GM18507 (cell line): ENCODE measurements at regions not wholly inside any gene's neighbourhood (a gene's known extent, or its start where the extent isn't known, plus 50 kb on each side); places are given as distances from the start of the nearest gene placed in this dataset.
"Not testable (repeated sequence)": the region's sequence is repeated elsewhere in the genome, so short reads cannot be mapped to it uniquely, and the experiment has no call there.

Source experiments
- DNase-seq: peaks from one replicate; pipeline ENCODE4 v3.0.0; 2011; ENCODE audit warnings: low read depth; ENCODE audit not compliant: insufficient read length; ENCODE audit errors: extremely low spot score
- FAIRE-seq: peaks from 2 replicates; lab custom pipeline; 2011; peaks lifted over from hg19 to GRCh38; lab: Jason Lieb, UNC

DNA sequence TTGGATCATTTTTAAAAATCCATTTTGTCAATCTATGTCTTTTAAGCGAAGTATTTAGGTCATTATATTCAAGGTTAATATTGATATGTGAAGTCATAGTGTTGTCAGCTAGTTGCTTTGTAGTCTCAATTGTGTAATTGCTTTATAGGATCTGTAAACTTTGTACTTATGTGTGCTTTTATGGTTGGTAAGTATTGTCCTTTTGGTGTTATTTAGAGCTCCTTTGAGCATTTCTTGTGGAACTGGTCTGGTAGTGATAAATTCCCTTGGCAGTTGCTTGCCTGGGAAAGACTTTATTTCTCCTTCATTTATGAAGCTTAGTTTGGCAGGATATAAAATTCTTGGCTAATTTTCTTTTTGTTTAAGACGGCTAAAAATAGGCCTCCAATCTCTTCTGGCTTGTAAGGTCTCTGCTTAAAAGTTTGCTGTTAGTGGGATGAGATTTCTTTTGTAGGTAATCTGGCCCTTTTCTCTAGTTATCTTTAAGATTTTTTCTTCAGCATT lies 368.8 kb downstream of the SPRY2 start:
- DNase-seq = no peak
- FAIRE-seq = no peak

GRCh38 chr13:79966493-79966895 lies 374.4 kb downstream of the SPRY2 start:
- no peak for DNase-seq
- FAIRE-seq = no peak

- FAIRE-seq (no peak), DNase-seq (no peak)
Measured at GRCh38 chr13:79966059-79966458, 374.9 kb downstream of the SPRY2 start.

DNA sequence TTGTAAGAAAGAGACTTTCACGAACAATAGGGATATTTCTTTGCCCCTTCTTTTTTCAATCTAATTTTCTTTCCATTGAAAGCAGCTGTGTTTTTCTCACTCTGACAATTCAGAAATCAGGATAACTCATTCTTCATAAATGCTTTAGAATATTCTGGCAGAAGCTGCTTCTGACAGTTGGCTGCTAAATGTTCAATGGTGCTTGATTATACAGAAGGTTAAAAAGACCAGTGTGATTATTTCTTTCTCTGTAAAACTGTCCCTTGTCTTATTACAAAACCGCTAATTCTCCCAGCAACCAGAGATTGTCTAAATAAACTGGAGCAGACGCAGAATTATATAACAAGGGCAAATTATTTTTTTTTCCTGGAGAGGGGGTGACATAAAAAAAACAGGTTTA lies 394.4 kb downstream of the SPRY2 start:
- FAIRE-seq = no peak
- DNase-seq = no peak

DNA sequence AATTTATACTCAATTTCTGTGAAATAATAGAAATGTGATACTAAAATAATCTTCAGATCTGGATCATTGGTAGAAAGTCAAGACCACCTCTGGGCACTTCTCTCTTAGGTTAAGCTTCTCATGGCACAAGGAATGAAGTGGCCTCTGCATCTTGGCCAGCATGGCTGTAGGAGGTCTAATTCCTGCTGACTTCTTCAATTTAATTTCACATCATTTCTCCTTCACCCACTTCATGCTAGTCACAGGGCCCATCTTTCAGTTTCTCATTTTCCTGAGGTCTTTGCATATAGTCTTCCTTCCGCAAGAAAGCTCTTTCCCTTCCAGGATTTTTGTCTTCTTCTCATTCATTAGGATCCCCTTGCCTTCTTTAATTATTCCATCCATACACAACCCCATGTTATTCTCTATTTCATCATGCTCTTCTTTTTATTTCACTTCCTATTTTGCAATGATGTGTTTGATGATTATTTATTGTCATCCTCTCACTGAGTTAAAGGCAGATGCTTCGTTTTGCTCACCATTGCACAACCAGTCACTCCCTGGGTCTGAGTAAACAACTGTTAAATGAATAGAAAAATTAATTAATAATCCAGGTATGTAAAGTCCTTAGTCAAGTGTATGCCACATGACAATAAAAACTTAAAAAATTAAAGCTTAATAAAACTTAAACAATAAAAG lies 397.4 kb downstream of the SPRY2 start:
- DNase-seq = no peak

GRCh38 chr13:79941752-79942151 lies 399.2 kb downstream of the SPRY2 start:
- no peak for FAIRE-seq

More for the DNA sequence above, 397.4 kb downstream of the SPRY2 start:
- no peak for FAIRE-seq

DNA sequence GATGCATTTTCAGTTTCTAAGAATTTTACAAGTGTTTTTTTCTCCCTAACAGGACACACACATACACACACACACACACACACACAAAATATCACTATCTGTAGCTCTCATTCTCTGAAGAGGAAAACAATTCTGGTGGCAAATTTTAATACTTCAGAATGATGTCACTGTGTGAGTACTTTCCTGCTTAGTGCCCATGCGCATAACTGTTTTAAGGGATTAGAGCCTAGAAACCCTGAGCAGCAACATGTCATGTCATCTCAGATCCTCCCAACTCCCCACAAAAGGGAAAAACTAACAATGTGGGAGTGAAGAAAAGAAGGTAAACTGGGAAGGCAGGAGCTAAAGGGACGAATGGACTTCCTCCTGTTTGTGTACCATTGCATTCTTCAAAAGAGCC lies 401.2 kb downstream of the SPRY2 start:
- no peak for DNase-seq
- FAIRE-seq = no peak

More at GRCh38 chr13:79941752-79942151, 399.2 kb downstream of the SPRY2 start:
- no peak for DNase-seq

DNA sequence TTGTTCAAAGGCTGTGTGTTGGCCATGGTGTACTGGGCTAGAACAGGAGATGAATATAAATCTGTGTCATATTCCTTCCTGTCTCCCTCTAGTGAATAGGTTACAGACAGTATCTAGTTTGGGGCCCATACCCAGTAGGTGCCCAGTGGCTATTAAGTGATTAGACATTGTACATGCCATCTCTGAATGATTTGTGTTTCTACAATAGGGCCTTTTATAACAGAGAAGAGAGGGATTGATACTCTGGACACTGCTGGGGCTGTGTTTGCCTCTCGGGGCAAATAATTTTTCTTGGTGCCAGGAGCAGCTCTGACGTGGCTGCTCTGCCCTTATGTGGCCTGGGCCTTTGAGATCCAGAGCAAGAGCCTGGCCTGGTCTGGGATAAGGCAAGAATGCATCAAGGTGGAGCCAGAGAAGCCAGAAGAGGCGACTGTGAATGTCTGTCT lies 403.1 kb downstream of the SPRY2 start:
- FAIRE-seq (no peak), DNase-seq (no peak)

DNA sequence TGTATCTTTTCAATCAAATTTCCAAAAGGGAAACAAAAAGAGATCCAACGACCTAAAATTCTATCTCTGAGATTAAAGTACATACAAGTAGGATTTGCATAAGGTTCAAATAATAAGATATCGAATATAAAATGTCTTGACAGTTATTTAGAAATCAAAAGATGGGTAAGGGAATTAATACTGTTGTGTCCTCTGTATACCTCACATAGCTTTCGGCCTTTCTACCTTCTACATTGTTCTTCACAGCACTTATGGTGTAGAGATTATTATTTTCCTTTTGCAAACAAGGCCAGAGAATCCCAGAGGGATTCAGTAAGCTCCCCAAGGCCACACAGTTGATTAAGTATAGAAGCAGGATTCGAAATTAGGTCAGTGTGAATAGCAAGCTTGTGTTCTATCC lies 403.6 kb downstream of the SPRY2 start:
- DNase-seq (no peak), FAIRE-seq (no peak)

DNA sequence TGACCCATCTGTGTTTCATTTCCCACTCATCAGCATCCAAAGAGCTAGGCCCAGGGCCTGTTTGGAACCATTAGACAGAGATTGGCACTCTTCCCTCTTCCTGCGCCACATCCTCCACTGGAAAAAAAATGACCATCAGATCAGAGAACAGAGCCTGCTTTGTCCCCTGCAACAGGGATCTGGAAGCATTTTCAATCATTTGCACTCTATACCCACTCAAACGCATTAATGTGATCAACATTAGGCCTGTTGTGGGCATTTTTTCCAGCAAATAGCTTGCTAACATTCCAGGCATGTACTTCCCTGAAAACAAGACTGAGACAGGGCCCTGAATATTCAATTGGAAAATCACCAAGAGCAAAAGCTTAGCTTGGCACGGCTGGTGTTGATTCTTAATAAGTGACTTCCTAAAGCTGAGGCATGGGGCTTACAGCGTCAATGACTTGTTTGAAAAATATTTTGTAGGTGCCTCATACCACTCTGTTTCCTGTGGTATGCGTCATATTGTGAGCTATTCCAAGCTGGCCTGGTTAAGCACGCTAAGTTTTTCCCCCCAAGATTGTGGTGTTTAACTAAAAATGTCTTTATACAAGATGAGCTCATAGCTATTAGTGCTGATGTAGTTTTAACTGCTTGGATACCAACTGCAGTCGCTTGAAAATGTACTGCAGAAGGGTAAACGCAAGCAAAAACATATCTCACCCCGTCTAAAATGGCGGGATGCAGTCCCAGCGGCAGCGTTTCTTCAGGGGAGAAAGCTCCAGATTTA lies 404.4 kb downstream of the SPRY2 start:
- FAIRE-seq (no peak), DNase-seq (no peak)

DNA sequence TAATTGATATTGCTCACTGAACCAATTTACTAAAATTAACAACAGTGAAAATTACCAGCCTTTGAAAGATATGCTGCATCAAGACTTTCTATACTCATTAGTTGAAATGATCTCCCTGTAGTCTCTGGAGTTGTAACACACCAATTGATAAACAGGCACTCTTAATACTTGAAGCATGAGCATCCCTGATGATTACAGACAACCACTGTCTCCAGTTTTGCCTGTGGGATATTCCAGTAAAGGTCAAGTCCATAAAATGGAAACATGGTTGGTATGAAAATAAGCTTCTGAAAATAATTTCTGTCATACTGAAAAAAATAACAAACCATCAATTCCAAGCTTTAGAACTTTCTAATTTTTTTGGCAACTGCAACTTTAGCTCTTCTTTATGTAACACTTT lies 405.8 kb downstream of the SPRY2 start:
- DNase-seq = no peak
- FAIRE-seq = no peak

- FAIRE-seq (no peak), DNase-seq (no peak)
Measured at GRCh38 chr13:79933389-79933788, 407.5 kb downstream of the SPRY2 start.

DNA sequence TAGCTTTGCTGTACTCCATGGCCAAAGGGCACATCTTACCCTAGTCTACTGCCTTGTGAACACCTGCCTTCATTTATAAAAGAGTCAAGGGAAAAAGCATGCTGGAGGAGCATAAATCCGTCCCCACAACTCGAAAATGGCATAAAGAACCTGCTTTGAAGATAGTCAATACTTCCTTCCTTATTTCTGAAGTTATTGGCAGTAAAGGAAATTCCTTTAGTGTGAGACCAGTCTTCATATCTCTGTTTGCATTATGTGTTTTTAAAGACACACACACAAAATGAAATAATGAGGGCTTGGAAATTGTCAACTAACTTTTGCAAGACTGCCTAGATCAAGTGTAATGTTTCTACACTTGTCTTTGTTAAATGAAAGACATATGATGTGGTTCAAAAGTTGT lies 408.4 kb downstream of the SPRY2 start:
- FAIRE-seq (no peak), DNase-seq (no peak)

GRCh38 chr13:79923973-79924556 lies 416.9 kb downstream of the SPRY2 start:
- FAIRE-seq, DNase-seq: not testable (repeated sequence)

GRCh38 chr13:79919091-79919490 lies 421.8 kb downstream of the SPRY2 start:
- FAIRE-seq (no peak), DNase-seq (no peak)

DNA sequence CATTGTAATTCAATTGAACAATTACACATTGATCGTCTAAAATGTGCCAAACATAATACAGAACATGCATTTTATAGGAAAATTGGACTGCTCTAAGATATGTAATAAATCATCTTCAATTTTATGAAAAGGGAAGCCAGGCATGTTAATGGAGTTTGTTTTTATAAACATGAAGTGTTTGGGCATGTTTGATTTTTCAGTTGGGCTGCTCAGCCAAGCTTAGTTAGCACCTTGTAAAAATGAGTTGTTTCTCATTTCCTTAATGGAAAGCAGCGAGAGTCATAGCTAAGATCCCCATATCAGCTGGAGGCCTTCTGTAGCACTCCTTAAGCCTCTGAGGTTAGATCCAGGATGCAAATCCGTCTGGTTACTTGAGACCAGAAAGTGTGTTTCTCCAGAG lies 422.3 kb downstream of the SPRY2 start:
- FAIRE-seq (no peak), DNase-seq (no peak)

- DNase-seq (no peak), FAIRE-seq (no peak)
Measured at GRCh38 chr13:79917628-79918027, 423.3 kb downstream of the SPRY2 start.

DNA sequence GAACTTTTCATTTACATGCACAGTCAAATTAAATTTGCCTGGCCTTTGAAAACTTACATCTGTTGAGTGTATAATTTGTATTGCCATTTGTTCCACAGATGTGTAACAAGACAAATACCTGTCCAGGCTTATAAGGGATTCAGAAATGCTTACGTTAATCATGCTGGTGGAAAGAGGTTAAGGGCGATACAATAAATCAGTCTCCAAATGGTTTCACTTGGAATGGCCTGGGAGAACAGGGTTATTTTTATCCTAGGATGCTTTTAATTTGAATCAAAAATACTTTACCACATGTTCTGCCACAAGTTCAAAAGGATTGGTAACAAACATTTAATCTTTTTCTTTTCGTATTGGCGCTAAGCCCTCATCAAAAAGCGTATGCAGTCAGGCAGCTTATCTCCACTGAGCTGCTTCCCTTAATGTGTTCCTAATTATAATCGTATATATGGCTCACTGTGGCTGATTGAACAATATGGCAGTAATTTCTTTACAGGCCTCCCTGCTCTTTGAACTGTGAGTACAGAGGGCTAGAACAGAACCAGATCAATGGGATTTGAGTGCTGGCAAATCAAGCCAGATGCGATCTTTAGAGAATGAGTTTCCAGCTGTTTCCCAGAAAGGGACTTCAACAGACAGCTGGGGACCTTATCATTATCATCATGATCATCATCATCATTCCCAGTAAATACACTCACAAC lies 425.7 kb downstream of the SPRY2 start:
- FAIRE-seq (no peak), DNase-seq (no peak)

DNA sequence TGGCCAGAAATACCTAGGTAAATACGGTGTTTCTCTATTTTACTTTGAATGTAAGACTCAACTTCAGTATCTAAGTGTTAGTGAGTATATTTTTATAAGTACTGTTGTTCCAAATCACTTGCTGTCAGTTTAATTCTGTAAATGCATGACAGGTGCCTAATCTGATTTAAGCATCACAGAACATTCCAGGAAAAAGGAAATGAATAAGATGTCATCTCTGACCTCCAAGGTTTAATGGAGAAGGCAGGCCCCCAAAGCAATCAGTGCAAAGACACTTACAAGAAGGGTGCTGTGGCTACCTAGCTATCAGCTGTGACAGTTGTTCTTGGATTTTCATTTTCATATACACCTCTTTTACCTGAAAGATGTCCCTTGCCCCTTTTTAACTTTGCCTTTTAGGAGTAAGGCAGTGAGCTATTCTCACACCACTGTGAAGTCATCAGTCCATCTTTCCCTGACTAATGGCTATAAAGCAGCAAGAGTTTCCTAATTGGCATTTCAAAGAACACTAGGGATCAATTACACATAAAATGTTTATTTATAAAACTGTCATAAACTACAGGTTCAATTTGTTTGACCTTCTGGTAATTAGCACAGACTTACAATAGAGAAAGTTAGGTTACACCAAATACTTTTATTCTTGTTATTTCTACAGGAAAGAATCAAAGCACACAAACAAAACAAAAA lies 427.6 kb downstream of the SPRY2 start:
- no peak for FAIRE-seq
- DNase-seq = no peak
